Vagina (tissue), 2 donors: ENCODE measurements at regions not wholly inside any gene's neighbourhood (a gene's known extent, or its start where the extent isn't known, plus 50 kb on each side); places are given as distances from the start of the nearest gene placed in this dataset.

Experiments
- CTCF ChIP-seq, 3 experiments: fragments of 450-650 bp in 2 of 3; fragments of 200-600 bp in 1 of 3; sonication (generic) in 1 of 3; IDR thresholded peaks; one replicate each; pipeline ENCODE4 v1.5.1; 2017 to 2019; ENCODE audit warnings: antibody characterized with exemption in 3 of 3, mild to moderate bottlenecking in 2 of 3, moderate library complexity in 2 of 3
- POLR2A ChIP-seq, 2 donors: fragments of 450-650 bp; IDR thresholded peaks; one replicate each; pipeline ENCODE4 v1.6.1; 2017; ENCODE audit warnings: antibody characterized with exemption in 2 of 2, mild to moderate bottlenecking in 2 of 2, moderate library complexity in 2 of 2
- POLR2AphosphoS5 ChIP-seq, 2 donors: sonication (generic); formaldehyde crosslinking; IDR thresholded peaks; one replicate each; pipeline ENCODE4 v1.9.0; 2017; ENCODE audit warnings: antibody characterized with exemption in 2 of 2, mild to moderate bottlenecking in 2 of 2, low read depth in 1 of 2; ENCODE audit not compliant: insufficient read depth in 1 of 2

DNA sequence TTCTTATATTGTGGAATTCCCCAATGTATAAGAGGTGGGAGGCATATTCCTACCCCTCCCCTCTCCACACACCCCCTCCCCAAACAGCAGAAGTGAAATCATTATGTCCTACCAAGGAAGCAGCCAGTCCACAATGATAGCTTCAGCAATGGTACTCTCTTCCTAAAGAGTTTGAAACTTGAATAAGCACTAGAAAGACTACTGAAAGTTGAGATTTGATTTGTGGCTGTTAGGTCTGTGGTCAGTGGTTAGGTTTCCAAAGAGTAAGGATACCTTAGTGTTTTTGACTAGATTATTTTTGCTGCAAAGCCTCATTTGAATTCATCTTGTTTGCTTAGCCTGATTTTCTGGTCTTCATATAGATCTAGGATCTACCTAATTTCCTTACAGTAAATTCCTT lies 242.2 kb downstream of the DKK2 start:
- no peak for TF ChIP-seq CTCF (IDR thresholded peaks at IDR 0.05)
- TF ChIP-seq POLR2A (IDR thresholded peaks at IDR 0.05) = no peak
- TF ChIP-seq POLR2AphosphoS5 (IDR thresholded peaks at IDR 0.05; ENCODE audit: insufficient read depth in 1 of 2, low read depth in 1 of 2) = no peak
